Right atrium auricular region (tissue), 2 donors: ENCODE measurements at regions not wholly inside any gene's neighbourhood (a gene's known extent, or its start where the extent isn't known, plus 50 kb on each side); places are given as distances from the start of the nearest gene placed in this dataset.

Source experiments
- DNase-seq: peaks from one replicate; pipeline ENCODE4 v3.0.0-alpha.2; 2019; ENCODE audit warnings: low spot score
- H3K27ac ChIP-seq, 2 donors: fragments of 200-600 bp; sonication (generic); 1 replicate in 1 of 2; 2 replicates in 1 of 2; pipeline ENCODE4 v1.5.1; 2016 to 2019
- H3K27me3 ChIP-seq, 2 donors: fragments of 200-600 bp; sonication (generic); one replicate each; pipeline versions ENCODE4 v1.5.1 to v1.6.0; 2017 to 2019
- H3K36me3 ChIP-seq: fragments of 200-600 bp; sonication (generic); one replicate; pipeline ENCODE4 v1.5.1; 2016
- H3K4me1 ChIP-seq, 2 donors: fragments of 200-600 bp; sonication (generic); one replicate each; pipeline versions ENCODE4 v1.5.1 to v1.6.0; 2017 to 2019
- H3K4me3 ChIP-seq, 2 donors: fragments of 200-600 bp; sonication (generic); 1 replicate in 1 of 2; 2 replicates in 1 of 2; pipeline ENCODE4 v1.5.1; 2017 to 2019; ENCODE audit warnings: mild to moderate bottlenecking in 1 of 2, moderate library complexity in 1 of 2
- H3K9me3 ChIP-seq, 2 donors: fragments of 200-600 bp; sonication (generic); one replicate each; pipeline ENCODE4 v1.5.1; 2019
- TF ChIP-seq, protein P1 (sequence below), 2 donors: fragments of 200-600 bp; sonication (generic); IDR thresholded peaks; one replicate each; pipeline ENCODE4 v1.5.1; 2019; ENCODE audit warnings: antibody characterized with exemption in 2 of 2

DNA sequence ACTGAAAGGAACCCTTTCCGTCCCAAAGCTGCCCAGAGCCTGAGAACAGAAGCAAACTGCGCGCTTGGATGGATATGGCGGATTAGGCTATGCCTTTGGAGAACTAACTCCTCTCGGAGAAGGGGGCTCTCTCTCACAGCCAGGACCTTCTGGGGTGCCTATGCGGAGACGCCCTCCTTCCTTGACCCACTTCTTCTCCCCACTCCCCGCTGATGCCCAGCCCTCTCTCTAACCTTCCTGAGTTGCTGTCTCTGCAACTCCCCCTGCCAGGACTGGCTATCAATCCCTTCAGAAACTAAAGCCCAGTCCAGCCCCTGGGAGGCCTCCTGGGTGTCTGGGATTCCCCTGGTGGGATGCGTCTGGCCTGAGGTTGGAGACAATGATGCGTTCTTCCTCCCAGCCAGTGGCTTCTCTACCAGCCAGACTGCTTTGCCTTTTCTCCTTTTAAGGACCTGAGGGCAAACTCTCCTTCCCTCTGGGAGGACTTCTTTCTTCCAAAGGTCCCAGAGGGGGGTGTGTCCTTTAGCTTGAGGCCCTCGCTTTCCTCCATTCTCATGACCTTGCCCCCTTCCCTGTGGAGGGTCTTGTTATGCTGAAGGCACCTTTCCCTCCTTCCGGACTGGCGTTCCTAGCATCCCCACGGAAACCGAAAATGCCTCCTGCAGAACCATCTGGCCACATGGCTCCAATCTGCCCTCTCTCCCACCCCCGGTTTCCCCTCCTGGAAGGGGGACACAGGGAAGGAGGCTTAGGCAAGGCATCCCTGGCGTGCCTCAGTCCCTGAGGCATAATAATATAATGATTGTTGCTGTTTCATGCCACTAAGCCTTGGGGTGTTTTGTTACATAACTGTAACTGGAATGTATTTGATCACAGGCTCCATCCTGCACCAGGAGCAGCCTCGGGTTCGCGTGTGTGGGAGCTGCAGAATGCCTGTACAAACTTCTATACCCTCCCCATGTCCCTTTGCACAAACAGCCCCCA, 63.4 kb upstream of the C15orf39 start:
- Histone ChIP-seq H3K4me1 (no peaks in the 10 kb centered on the region), H3K9me3 (peaks cover 8 to 23% of the 10 kb centered on the region in 2 donors), H3K27ac (no peak overlapping the region), H3K27me3 (no peaks in the 10 kb centered on the region), H3K4me3 (no peak overlapping the region), H3K36me3 (no peaks in the 10 kb centered on the region)
- DNase-seq, result no peak
- TF ChIP-seq, protein P1, sequence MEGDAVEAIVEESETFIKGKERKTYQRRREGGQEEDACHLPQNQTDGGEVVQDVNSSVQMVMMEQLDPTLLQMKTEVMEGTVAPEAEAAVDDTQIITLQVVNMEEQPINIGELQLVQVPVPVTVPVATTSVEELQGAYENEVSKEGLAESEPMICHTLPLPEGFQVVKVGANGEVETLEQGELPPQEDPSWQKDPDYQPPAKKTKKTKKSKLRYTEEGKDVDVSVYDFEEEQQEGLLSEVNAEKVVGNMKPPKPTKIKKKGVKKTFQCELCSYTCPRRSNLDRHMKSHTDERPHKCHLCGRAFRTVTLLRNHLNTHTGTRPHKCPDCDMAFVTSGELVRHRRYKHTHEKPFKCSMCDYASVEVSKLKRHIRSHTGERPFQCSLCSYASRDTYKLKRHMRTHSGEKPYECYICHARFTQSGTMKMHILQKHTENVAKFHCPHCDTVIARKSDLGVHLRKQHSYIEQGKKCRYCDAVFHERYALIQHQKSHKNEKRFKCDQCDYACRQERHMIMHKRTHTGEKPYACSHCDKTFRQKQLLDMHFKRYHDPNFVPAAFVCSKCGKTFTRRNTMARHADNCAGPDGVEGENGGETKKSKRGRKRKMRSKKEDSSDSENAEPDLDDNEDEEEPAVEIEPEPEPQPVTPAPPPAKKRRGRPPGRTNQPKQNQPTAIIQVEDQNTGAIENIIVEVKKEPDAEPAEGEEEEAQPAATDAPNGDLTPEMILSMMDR (IDR thresholded peaks at IDR 0.05), result no peak

DNA sequence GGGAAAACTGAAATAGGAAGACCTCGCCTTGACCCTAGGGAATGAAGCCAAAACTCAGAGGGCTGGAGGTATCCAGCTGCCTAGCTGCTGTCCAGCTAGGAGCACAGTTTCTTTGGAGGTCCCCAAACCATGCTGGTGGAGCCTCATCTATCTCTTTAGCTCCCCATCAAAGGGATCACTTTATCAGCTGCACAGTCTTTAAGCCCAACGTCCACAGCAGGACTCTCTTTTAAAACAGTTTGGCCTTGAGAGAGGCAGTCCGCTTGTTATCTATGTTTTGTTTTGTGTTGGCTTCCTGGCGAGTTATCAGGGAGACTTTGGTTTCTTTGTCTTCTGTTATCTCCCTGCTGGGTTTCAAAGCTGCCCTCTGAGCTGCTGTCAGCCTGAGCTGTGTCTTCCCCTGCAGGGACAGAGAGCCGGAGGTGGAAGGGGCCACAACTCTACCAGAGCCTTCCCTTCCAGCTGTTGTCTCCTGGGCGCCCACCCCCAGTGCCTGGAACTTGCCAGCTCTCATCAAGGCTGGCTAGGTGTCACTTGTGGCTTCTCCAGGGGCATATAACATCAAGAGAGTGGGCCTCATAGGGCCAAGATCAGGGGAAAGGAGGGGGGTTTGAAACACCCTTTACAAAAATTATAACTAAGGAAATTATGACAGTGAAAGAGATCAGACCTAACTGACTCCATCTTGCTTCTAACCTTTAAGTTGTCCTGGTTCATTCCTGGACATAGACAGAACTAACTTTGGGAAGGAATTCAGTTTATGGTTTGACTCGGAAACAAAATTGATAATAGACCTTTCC, 61.4 kb upstream of the C15orf39 start:
- no peak for DNase-seq
- H3K27ac ChIP-seq, result no peak overlapping the region
- no peak overlapping the region for H3K4me3 ChIP-seq
- H3K27me3 ChIP-seq, result no peaks in the 10 kb centered on the region
- TF ChIP-seq, protein P1 (IDR thresholded peaks at IDR 0.05), result no peak
- peaks cover 24 to 42% of the 10 kb centered on the region in 2 donors for H3K9me3 ChIP-seq
- H3K36me3 ChIP-seq, result no peaks in the 10 kb centered on the region
- H3K4me1 ChIP-seq, result no peaks in the 10 kb centered on the region

DNA sequence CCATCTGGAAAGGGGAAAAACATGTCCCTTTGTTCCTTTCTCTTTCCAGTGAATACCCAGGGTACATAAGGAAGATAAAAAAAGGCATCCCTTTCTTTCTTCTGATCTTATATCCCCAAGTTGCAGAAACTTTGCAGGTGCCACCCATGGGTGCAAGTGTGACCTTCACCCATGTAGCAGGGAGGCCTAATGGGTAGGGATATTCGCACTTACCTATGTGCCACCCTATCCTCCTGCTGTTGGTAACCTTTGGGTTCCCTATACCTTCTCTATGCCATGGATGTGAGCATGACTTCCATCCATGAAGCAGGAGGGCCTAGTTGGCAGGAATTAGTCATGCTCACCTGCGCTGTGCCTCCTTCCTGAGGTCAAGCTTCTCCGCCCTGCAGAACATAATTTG, 59.2 kb upstream of the C15orf39 start:
- DNase-seq, result no peak
- TF ChIP-seq, protein P1 (IDR thresholded peaks at IDR 0.05), result no peak
- H3K4me1 ChIP-seq, result no peaks in the 10 kb centered on the region
- no peak overlapping the region for H3K27ac ChIP-seq
- H3K27me3 ChIP-seq, result no peaks in the 10 kb centered on the region
- H3K4me3 ChIP-seq, result no peak overlapping the region
- no peaks in the 10 kb centered on the region for H3K36me3 ChIP-seq
- peaks cover 25 to 52% of the 10 kb centered on the region in 2 donors for H3K9me3 ChIP-seq

DNA sequence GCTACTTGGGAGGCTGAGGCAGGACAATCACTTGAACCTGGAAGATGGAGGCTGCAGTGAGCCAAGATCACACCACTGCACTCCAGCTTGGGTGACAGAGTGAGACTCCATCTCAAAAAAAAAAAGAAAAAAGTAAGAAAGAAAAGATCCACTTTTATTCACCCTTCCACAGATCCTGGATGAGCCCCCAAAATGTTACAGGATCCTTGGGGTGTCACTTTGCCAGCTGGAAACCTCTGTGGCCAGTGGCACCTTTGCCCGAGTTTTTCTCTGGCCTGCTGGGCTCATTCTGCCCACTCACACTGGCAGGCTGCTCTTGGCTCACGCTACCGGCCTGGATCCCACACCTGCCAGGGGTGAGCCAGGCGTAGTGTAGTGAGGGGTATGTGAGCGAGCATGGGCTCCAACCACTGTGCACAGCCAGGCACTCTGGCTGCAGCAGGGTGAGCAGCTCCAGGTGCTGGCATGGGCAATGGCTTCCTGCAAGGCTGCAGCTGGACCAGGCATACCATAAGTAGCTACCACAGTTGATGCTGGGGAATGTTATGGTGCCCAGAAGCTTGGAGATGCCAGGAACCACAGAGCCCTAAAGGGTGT, 57.8 kb upstream of the C15orf39 start:
- Histone ChIP-seq H3K9me3 (peaks cover 25 to 62% of the 10 kb centered on the region in 2 donors), H3K27ac (no peak overlapping the region), H3K4me3 (no peak overlapping the region), H3K36me3 (no peaks in the 10 kb centered on the region), H3K4me1 (no peaks in the 10 kb centered on the region), H3K27me3 (no peaks in the 10 kb centered on the region)
- no peak for DNase-seq
- TF ChIP-seq, protein P1 (IDR thresholded peaks at IDR 0.05), result no peak

DNA sequence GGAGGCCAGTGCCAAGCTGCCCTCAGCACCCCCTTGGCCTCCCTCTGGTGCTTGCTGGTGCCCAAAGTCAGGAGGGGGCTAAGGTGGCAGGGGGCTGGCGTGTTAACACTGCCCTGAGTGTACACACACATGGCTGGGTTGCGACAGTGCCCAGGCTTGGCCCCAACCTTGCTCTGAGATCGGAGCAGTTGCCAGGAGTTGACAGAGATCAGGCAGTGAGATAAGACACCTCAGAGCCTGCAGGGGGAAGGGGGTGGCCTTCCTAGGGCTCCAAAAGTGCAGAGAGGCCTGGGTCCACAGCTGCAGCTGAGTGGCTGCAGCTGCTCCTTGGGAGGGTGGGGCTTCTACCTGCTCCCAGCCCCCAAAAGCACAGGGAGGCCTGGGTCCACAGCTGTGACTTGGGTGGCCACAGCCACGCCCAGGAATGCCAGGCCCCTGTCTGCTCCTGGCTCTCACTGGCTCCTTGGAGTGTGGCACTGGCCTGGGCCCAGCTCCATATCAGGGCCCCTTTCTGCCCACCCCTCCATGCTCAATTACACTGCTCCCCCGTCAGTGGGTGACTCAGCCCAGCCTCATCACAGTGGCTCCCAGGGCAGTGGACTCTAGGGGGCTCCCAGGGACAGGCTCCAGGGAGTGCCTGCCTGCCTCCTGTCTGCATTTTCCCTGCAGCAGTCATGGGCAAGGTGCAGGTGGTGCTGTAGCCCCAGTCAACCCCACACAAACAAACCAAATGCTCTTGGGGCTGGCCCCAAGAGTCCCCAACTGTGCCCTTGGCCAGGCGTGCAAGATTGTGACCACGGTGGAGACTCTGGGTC, 56.4 kb upstream of the C15orf39 start:
- H3K27me3 ChIP-seq, result no peaks in the 10 kb centered on the region
- no peak overlapping the region for H3K4me3 ChIP-seq
- peaks cover 25 to 62% of the 10 kb centered on the region in 2 donors for H3K9me3 ChIP-seq
- H3K4me1 ChIP-seq, result no peaks in the 10 kb centered on the region
- H3K36me3 ChIP-seq, result no peaks in the 10 kb centered on the region
- no peak overlapping the region for H3K27ac ChIP-seq
- no peak for DNase-seq
- TF ChIP-seq, protein P1 (IDR thresholded peaks at IDR 0.05), result no peak
